K562 (cell line): ENCODE measurements at regions not wholly inside any gene's neighbourhood (a gene's known extent, or its start where the extent isn't known, plus 50 kb on each side); places are given as distances from the start of the nearest gene placed in this dataset.

Experiments
- ATAC-seq: fragments of 200-7000 bp; cut with Tn5 transposase; 3 replicates; pipeline ENCODE4 v1.9.1; 2020; ENCODE audit warnings: moderate library complexity
- BruUV-seq: library from RNA; stranded (reverse); fragments of 400-500 nt; replicated peaks from 2 replicates; lab custom pipeline; 2021; lab: Mats Ljungman, UMichigan
- CTCF ChIA-PET: fragments of 300-600 bp; formaldehyde crosslinking; extraction: SDS; loops from one replicate; lab custom pipeline; 2021; ENCODE audit warnings: low intra/inter-chr PET ratio; lab: Yijun Ruan, JAX
- POLR2A ChIA-PET: fragments of 300-600, 350-650 bp; sonication (Branson Sonifier 250); formaldehyde crosslinking; extraction: SDS; loops from one replicate; lab custom pipeline; 2021; ENCODE audit warnings: antibody characterized with exemption, inconsistent platforms; lab: Yijun Ruan, JAX
- DNase-seq, 4 experiments: peaks; one replicate each; pipeline versions ENCODE4 v3.0.0 to v3.0.0-alpha.2; 2011 to 2018; ENCODE audit warnings: low spot score in 3 of 4, mixed read lengths in 3 of 4; ENCODE audit errors: extremely low read depth in 1 of 4
- FAIRE-seq: peaks from 2 replicates; lab custom pipeline; 2011; peaks lifted over from hg19 to GRCh38; lab: Jason Lieb, UNC
- H2AFZ ChIP-seq: 2 replicates; pipeline ENCODE4 v1.6.0; 2011; ENCODE audit warnings: low read depth, low read length, control low read depth, inconsistent platforms
- H3K27ac ChIP-seq: fragments of 200-600 bp; 3 replicates; pipeline ENCODE4 v1.8.0; 2011; ENCODE audit warnings: low read depth, mild to moderate bottlenecking, control low read depth, inconsistent platforms, low read length, moderate library complexity, mixed read lengths; ENCODE audit errors: extremely low read depth
- H3K27me3 ChIP-seq, 2 experiments: fragments of 300-600 bp in 1 of 2; 2 replicates in 1 of 2; 3 replicates in 1 of 2; pipeline versions ENCODE4 v1.6.0 to v1.8.0; 2011; ENCODE audit warnings: inconsistent platforms in 2 of 2, low read length in 2 of 2, mild to moderate bottlenecking in 1 of 2, mixed read lengths in 1 of 2, moderate library complexity in 1 of 2; ENCODE audit not compliant: control insufficient read depth in 2 of 2, insufficient read depth in 2 of 2
- H3K36me3 ChIP-seq: fragments of 300-600 bp; 3 replicates; pipeline ENCODE4 v1.8.0; 2011; ENCODE audit warnings: mild to moderate bottlenecking, low read length, inconsistent platforms; ENCODE audit not compliant: control insufficient read depth, insufficient read depth
- H3K4me1 ChIP-seq, 2 experiments: fragments of 200-600 bp in 1 of 2; replicated peaks in 1 of 2; 2 replicates in 1 of 2; 3 replicates in 1 of 2; pipeline versions ENCODE4 v1.5.1 to v1.8.0; 2011; ENCODE audit warnings: inconsistent platforms in 2 of 2, low read length in 2 of 2, mild to moderate bottlenecking in 1 of 2, mixed read lengths in 1 of 2, moderate library complexity in 1 of 2; ENCODE audit not compliant: control insufficient read depth in 2 of 2, insufficient read depth in 2 of 2
- H3K4me2 ChIP-seq: 2 replicates; pipeline ENCODE4 v1.6.1; 2011; ENCODE audit warnings: low read length, control low read depth, inconsistent platforms, mixed read lengths; ENCODE audit not compliant: insufficient read depth
- H3K4me3 ChIP-seq: fragments of 200-600 bp; sonication (generic), shearing (Covaris generic); 2 replicates; pipeline ENCODE4 v1.5.1; 2016; ENCODE audit warnings: control low read depth, inconsistent platforms
- H3K79me2 ChIP-seq: fragments of 200-600 bp; 3 replicates; pipeline ENCODE4 v1.8.0; 2011; ENCODE audit warnings: low read length, inconsistent platforms; ENCODE audit not compliant: control insufficient read depth, insufficient read depth
- H3K9ac ChIP-seq, 2 experiments: 2 replicates each; pipeline versions ENCODE4 v1.6.0 to v1.6.1; 2011; ENCODE audit warnings: low read depth in 2 of 2, low read length in 2 of 2, control low read depth in 1 of 2, inconsistent platforms in 1 of 2, mild to moderate bottlenecking in 1 of 2, mixed read lengths in 1 of 2; ENCODE audit not compliant: insufficient read depth in 1 of 2
- H3K9me1 ChIP-seq: one replicate; pipeline ENCODE4 v1.6.0; 2011; ENCODE audit warnings: inconsistent platforms, mild to moderate bottlenecking, low read length, moderate library complexity; ENCODE audit not compliant: control insufficient read depth, insufficient read depth
- H3K9me3 ChIP-seq: replicated peaks from 2 replicates; pipeline ENCODE4 v1.5.1; 2011; ENCODE audit warnings: low read depth, low read length, inconsistent platforms; ENCODE audit not compliant: control insufficient read depth, insufficient read depth
- H4K20me1 ChIP-seq: replicated peaks from 2 replicates; pipeline ENCODE4 v1.6.1; 2011; ENCODE audit warnings: low read length, inconsistent platforms, mixed read lengths; ENCODE audit not compliant: control insufficient read depth, insufficient read depth
- FOXP1 ChIP-seq: sonication (generic); formaldehyde crosslinking; IDR thresholded peaks from 2 replicates; pipeline ENCODE4 v1.8.0; 2022; ENCODE audit warnings: mild to moderate bottlenecking, missing genetic modification reagents
- MAFK ChIP-seq: IDR thresholded peaks from 2 replicates; pipeline ENCODE4 v1.6.1; 2011; ENCODE audit warnings: low read length, improper control_type of control experiment
- MTA2 ChIP-seq: fragments of 450-650 bp; IDR thresholded peaks from 2 replicates; pipeline ENCODE4 v1.6.1; 2016; ENCODE audit warnings: low read depth
- MYNN ChIP-seq, 2 experiments: sonication (generic); formaldehyde crosslinking in 1 of 2; IDR thresholded peaks; 2 replicates each; pipeline versions ENCODE4 v1.5.0 to v1.6.1; 2016 to 2020; ENCODE audit warnings: antibody characterized with exemption in 1 of 2, missing genetic modification reagents in 1 of 2
- RBM22 ChIP-seq: fragments of 200-400 bp; formaldehyde crosslinking; IDR thresholded peaks from 2 replicates; pipeline ENCODE4 v1.6.1; 2018; ENCODE audit warnings: low read length, low read depth; ENCODE audit not compliant: poor library complexity, severe bottlenecking
- SP2 ChIP-seq: IDR thresholded peaks from 2 replicates; pipeline ENCODE4 v1.6.1; 2011; ENCODE audit warnings: mild to moderate bottlenecking, low read depth, low read length, moderate library complexity; ENCODE audit not compliant: poor library complexity, severe bottlenecking; ENCODE audit errors: extremely low read depth
- ZFP36 ChIP-seq: fragments of 150-350 bp; IDR thresholded peaks from 2 replicates; pipeline ENCODE4 v1.6.1; 2018; ENCODE audit warnings: low read length, low read depth; ENCODE audit not compliant: partially characterized antibody
- WGBS: fragments of 100-300 bp; shearing (Covaris generic); methylation state at CpG from one replicate; pipeline ENCODE4 v1.1.6; 2016; ENCODE audit warnings: low coverage, mixed read lengths; ENCODE audit not compliant: insufficient coverage; ENCODE audit errors: missing lambda C conversion rate; 5-methylcytosine and 5-hydroxymethylcytosine counted together
- in situ Hi-C: fragments of 300-500 bp; cut with MboI; formaldehyde crosslinking; loops from 4 replicates; pipeline ENCODE4 v1.15.0; 2018; ENCODE audit warnings: inconsistent platforms, mixed read lengths
- intact Hi-C: fragments of 100-400 bp; cut with micrococcal nuclease; formaldehyde crosslinking; loops from 2 replicates; pipeline ENCODE4 v1.14.2; 2022
- TF ChIP-seq, protein P1 (sequence below): fragments of 250-450 bp; sonication (Bioruptor Pico); IDR thresholded peaks from 2 replicates; pipeline ENCODE4 v1.9.0; 2021; ENCODE audit warnings: mild to moderate bottlenecking, inconsistent platforms
- TF ChIP-seq, protein P2 (sequence below): fragments of 450-650 bp; IDR thresholded peaks from 2 replicates; pipeline ENCODE4 v1.6.1; 2016; ENCODE audit warnings: mild to moderate bottlenecking

- POLR2A ChIA-PET: interaction anchor here (1.1 to 2.5 kb wide), 2 partner anchors 8 to 9 kb away, joined by 3 to 6 read pairs; no protein-coding TSS in a partner anchor
- intact Hi-C loops: no loop called here
- Histone ChIP-seq H3K79me2 (no peaks in the 10 kb centered on the region), H3K9ac (no peak overlapping the region), H3K27me3 (no peaks in the 10 kb centered on the region), H3K4me3 (no peak overlapping the region), H3K36me3 (no peaks in the 10 kb centered on the region), H4K20me1 (no peaks in the 10 kb centered on the region), H3K4me1 (no peaks in the 10 kb centered on the region; a peak in 1 of 5 replicates), H3K9me1 (no peaks in the 10 kb centered on the region), H3K9me3 (no peaks in the 10 kb centered on the region), H3K27ac (no peak overlapping the region), H3K4me2 (no peak overlapping the region), H2AFZ (no peak overlapping the region)
- FAIRE-seq: no peak
- in situ Hi-C loops: no loop called here
- no peak for DNase-seq
- WGBS: 34% methylated on average over 4 of the region's 4 CpGs
- CTCF ChIA-PET: no interaction called here
- TF ChIP-seq MAFK (no peak), RBM22 (no peak), SP2 (no peak), ZFP36 (peak; percentile 55), FOXP1 (no peak), MTA2 (no peak), MYNN (IDR thresholded peaks at IDR 0.05) (no peak), MYNN (CRISPR knock-in tag; IDR thresholded peaks at IDR 0.05) (no peak)
- TF ChIP-seq, protein P1, sequence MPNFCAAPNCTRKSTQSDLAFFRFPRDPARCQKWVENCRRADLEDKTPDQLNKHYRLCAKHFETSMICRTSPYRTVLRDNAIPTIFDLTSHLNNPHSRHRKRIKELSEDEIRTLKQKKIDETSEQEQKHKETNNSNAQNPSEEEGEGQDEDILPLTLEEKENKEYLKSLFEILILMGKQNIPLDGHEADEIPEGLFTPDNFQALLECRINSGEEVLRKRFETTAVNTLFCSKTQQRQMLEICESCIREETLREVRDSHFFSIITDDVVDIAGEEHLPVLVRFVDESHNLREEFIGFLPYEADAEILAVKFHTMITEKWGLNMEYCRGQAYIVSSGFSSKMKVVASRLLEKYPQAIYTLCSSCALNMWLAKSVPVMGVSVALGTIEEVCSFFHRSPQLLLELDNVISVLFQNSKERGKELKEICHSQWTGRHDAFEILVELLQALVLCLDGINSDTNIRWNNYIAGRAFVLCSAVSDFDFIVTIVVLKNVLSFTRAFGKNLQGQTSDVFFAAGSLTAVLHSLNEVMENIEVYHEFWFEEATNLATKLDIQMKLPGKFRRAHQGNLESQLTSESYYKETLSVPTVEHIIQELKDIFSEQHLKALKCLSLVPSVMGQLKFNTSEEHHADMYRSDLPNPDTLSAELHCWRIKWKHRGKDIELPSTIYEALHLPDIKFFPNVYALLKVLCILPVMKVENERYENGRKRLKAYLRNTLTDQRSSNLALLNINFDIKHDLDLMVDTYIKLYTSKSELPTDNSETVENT (CRISPR knock-in tag): no peak
- TF ChIP-seq, protein P2, sequence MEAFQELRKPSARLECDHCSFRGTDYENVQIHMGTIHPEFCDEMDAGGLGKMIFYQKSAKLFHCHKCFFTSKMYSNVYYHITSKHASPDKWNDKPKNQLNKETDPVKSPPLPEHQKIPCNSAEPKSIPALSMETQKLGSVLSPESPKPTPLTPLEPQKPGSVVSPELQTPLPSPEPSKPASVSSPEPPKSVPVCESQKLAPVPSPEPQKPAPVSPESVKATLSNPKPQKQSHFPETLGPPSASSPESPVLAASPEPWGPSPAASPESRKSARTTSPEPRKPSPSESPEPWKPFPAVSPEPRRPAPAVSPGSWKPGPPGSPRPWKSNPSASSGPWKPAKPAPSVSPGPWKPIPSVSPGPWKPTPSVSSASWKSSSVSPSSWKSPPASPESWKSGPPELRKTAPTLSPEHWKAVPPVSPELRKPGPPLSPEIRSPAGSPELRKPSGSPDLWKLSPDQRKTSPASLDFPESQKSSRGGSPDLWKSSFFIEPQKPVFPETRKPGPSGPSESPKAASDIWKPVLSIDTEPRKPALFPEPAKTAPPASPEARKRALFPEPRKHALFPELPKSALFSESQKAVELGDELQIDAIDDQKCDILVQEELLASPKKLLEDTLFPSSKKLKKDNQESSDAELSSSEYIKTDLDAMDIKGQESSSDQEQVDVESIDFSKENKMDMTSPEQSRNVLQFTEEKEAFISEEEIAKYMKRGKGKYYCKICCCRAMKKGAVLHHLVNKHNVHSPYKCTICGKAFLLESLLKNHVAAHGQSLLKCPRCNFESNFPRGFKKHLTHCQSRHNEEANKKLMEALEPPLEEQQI: no peak
- ATAC-seq: no peak
- no TSS peak for BruUV-seq
These were observed 54.2 kb downstream of the ATXN3L start for GRCh38 chrX:13265549-13266132.
